ENCODE measurements at regions not wholly inside any gene's neighbourhood (a gene's known extent, or its start where the extent isn't known, plus 50 kb on each side); places are given as distances from the start of the nearest gene placed in this dataset.

DNA sequence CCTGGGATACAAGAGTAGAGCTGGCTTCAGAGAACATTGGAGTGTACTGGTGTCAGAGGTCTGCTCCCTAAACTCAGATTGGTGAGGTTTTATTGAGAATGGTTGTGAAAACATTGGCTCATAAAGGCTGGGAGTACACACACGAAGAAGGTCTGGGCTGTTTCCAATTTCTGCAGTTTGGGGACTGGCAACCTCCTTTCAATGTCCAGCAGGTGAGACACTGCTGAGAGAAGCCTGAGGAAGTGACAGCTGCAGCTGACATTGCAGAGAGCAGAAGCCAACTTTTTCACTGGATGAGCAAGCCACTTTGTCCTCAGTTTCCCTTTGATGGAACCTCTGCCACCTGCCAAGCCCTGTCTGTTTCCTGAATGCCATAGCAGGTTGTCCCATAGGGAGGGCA is 346.6 kb upstream of the SPRED2 start:
- Histone ChIP-seq H3K36me3 (no peaks in the 10 kb centered on the region), H3K4me1 (no peaks in the 10 kb centered on the region), H3K4me3 (no peak overlapping the region), H3K27me3 (no peaks in the 10 kb centered on the region), H3K9me3 (no peaks in the 10 kb centered on the region), H3K27ac (no peak overlapping the region)
- no peak for DNase-seq (ENCODE audit: low spot score)
- TF ChIP-seq, protein P1, sequence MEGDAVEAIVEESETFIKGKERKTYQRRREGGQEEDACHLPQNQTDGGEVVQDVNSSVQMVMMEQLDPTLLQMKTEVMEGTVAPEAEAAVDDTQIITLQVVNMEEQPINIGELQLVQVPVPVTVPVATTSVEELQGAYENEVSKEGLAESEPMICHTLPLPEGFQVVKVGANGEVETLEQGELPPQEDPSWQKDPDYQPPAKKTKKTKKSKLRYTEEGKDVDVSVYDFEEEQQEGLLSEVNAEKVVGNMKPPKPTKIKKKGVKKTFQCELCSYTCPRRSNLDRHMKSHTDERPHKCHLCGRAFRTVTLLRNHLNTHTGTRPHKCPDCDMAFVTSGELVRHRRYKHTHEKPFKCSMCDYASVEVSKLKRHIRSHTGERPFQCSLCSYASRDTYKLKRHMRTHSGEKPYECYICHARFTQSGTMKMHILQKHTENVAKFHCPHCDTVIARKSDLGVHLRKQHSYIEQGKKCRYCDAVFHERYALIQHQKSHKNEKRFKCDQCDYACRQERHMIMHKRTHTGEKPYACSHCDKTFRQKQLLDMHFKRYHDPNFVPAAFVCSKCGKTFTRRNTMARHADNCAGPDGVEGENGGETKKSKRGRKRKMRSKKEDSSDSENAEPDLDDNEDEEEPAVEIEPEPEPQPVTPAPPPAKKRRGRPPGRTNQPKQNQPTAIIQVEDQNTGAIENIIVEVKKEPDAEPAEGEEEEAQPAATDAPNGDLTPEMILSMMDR (IDR thresholded peaks at IDR 0.05): no peak

DNA sequence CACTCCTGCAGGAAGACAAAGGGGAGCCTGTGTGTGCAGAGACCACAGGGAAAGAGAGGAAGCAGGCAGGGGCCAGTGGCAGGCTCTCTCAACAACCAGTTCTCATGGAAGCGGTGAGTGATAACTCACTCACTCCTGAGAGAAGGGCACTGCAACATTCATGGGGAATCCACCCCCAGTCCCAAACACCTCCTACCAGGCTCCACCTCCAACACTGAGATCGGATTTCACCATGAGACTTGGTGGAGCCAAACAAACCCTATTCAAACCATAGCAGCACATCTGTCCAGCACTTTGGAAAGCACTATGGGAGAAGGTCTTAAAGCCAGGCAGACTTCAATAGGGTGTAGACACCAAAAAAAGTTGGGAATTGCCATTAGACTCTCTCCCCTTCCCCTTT is 345.7 kb upstream of the SPRED2 start:
- H3K4me1 ChIP-seq: no peaks in the 10 kb centered on the region
- DNase-seq (ENCODE audit: low spot score): no peak
- no peak overlapping the region for H3K4me3 ChIP-seq
- TF ChIP-seq, protein P1 (IDR thresholded peaks at IDR 0.05): no peak
- H3K36me3 ChIP-seq: no peaks in the 10 kb centered on the region
- no peaks in the 10 kb centered on the region for H3K27me3 ChIP-seq
- H3K9me3 ChIP-seq: no peaks in the 10 kb centered on the region
- H3K27ac ChIP-seq: no peak overlapping the region

DNA sequence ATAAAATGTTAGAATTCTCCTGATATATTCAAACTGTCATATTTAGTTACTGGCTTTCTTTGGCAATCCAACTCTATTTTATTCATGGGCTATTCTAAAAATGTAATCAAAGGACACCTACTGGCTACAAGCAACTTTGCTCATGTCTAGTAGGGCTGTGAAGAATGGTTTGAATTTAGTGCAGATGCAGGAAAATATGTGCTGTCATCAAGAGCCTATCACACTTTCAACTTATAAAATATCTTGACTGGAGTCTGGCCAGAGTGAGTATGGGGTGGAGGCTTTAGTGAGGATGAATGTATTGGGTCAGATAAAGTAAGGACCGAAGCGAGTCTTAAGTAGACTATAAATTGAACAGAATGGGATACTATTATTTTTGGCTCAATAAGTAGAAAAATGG is 343.4 kb upstream of the SPRED2 start:
- Histone ChIP-seq H3K27ac (no peak overlapping the region), H3K36me3 (no peaks in the 10 kb centered on the region), H3K4me3 (no peak overlapping the region), H3K27me3 (no peaks in the 10 kb centered on the region), H3K4me1 (no peaks in the 10 kb centered on the region), H3K9me3 (no peaks in the 10 kb centered on the region)
- no peak for DNase-seq (ENCODE audit: low spot score)
- TF ChIP-seq, protein P1 (IDR thresholded peaks at IDR 0.05): no peak

DNA sequence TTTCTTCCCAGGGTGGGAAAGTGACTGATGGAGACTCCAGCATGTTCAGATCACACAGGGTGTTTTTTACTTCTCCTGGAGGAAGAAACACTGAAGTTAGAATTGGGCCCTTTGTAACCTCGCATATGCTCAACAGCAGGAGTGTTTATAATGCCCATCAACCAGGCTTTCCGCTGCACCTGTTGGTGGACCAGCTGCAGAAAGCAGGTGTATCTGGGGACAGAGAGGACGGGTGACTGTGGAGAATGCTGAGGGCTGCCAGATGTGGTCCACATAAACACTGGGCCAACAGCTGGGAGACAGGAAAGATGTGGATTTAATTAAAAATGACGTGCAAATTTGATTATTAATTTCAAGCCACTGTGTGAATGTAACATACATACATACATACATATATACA is 335.5 kb upstream of the SPRED2 start:
- Histone ChIP-seq H3K27me3 (no peaks in the 10 kb centered on the region), H3K9me3 (no peaks in the 10 kb centered on the region), H3K4me1 (no peaks in the 10 kb centered on the region), H3K36me3 (no peaks in the 10 kb centered on the region), H3K27ac (no peak overlapping the region), H3K4me3 (no peak overlapping the region)
- no peak for DNase-seq (ENCODE audit: low spot score)
- TF ChIP-seq, protein P1 (IDR thresholded peaks at IDR 0.05): no peak

DNA sequence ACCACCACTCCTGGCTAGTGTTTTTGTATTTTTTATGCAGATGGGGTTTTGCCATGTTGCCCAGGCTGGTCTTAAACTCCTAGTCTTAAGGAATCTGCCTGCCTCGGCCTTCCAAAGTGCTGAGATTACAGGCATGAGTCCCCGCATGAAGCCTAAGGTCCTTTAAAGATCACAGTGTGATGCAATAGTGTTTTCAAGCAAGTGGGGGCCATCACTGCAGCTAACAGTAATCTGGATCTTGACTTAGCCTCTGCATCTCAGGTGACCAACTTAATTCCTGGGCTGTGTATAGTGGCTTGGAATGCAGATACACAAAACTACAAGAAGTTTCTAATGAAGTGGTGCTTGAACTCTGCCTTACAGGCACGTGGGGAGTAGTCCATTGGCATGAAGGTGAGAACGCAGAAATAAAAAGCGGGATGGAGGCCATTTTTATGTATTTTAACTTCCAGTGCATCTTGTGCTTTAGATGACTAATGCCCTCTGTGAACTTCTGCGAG is 334.4 kb upstream of the SPRED2 start:
- H3K36me3 ChIP-seq: no peaks in the 10 kb centered on the region
- no peak for DNase-seq (ENCODE audit: low spot score)
- H3K27me3 ChIP-seq: no peaks in the 10 kb centered on the region
- H3K4me3 ChIP-seq: no peak overlapping the region
- TF ChIP-seq, protein P1 (IDR thresholded peaks at IDR 0.05): no peak
- no peak overlapping the region for H3K27ac ChIP-seq
- H3K4me1 ChIP-seq: no peaks in the 10 kb centered on the region
- H3K9me3 ChIP-seq: no peaks in the 10 kb centered on the region

DNA sequence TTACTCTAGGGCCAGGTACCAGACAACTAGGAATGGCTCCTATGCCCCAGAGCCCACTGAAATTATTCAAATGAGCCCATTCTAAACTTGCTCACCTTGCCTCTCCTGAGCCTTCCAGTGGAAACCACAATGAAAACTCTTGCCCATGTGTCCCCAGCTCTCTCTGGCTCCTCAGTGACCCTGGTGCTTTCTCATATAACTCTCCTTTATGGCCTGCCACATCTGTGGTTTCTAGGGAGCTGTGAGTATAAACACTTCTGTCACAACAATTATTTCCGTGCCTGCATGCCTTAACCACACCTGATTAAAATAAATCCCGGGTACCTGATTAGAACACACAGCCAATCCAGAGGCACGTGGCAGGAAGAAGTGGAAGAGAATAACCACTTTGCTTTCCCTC is 333.0 kb upstream of the SPRED2 start:
- Histone ChIP-seq H3K36me3 (no peaks in the 10 kb centered on the region), H3K27me3 (no peaks in the 10 kb centered on the region), H3K4me1 (no peaks in the 10 kb centered on the region), H3K27ac (no peak overlapping the region), H3K4me3 (no peak overlapping the region), H3K9me3 (no peaks in the 10 kb centered on the region)
- TF ChIP-seq, protein P1 (IDR thresholded peaks at IDR 0.05): no peak
- no peak for DNase-seq (ENCODE audit: low spot score)

All from right atrium auricular region (tissue), 2 donors.